H1 (cell line): ENCODE measurements at regions not wholly inside any gene's neighbourhood (a gene's known extent, or its start where the extent isn't known, plus 50 kb on each side); places are given as distances from the start of the nearest gene placed in this dataset.

Experiments
- CTCF ChIA-PET: fragments of 300-600 bp; sonication (Branson Sonifier 250); formaldehyde crosslinking; loops from one replicate; lab custom pipeline; 2021; ENCODE audit not compliant: partially characterized antibody; lab: Charles Lee
- POLR2A ChIA-PET: fragments of 300-600 bp; sonication (Branson Sonifier 250); formaldehyde crosslinking; loops from one replicate; lab custom pipeline; 2021; ENCODE audit warnings: inconsistent platforms; ENCODE audit not compliant: partially characterized antibody; lab: Charles Lee
- DNase-seq, 2 experiments: peaks; one replicate each; pipeline versions ENCODE4 v3.0.0 to v3.0.0-alpha.2; 2010 to 2022; ENCODE audit warnings: low spot score in 2 of 2, low read depth in 1 of 2, mixed read lengths in 1 of 2
- FAIRE-seq: peaks from 2 replicates; lab custom pipeline; 2011; peaks lifted over from hg19 to GRCh38; lab: Jason Lieb, UNC
- H2AFZ ChIP-seq: 2 replicates; pipeline ENCODE4 v1.8.1; 2012; ENCODE audit warnings: low read length, inconsistent platforms
- H2AK5ac ChIP-seq: 2 replicates; pipeline ENCODE4 v1.6.1; 2013; ENCODE audit warnings: low read depth, low read length
- H2BK120ac ChIP-seq: replicated peaks from 2 replicates; pipeline ENCODE3; 2013; ENCODE audit warnings: low read depth, low read length, inconsistent platforms
- H2BK12ac ChIP-seq: 2 replicates; pipeline ENCODE4 v1.6.1; 2013; ENCODE audit warnings: low read depth, low read length
- H2BK15ac ChIP-seq: 2 replicates; pipeline ENCODE4 v1.6.1; 2013; ENCODE audit warnings: low read length
- H2BK20ac ChIP-seq: 2 replicates; pipeline ENCODE4 v1.6.1; 2013; ENCODE audit warnings: low read length
- H2BK5ac ChIP-seq: 2 replicates; pipeline ENCODE4 v1.6.1; 2013; ENCODE audit warnings: low read depth, low read length
- H3K14ac ChIP-seq: 2 replicates; pipeline ENCODE4 v1.6.1; 2013; ENCODE audit warnings: inconsistent platforms; ENCODE audit not compliant: insufficient read length
- H3K18ac ChIP-seq: 2 replicates; pipeline ENCODE4 v1.6.1; 2013; ENCODE audit warnings: low read length; ENCODE audit errors: extremely low read depth
- H3K23ac ChIP-seq: 2 replicates; pipeline ENCODE4 v1.6.1; 2013; ENCODE audit warnings: inconsistent platforms; ENCODE audit not compliant: insufficient read length
- H3K23me2 ChIP-seq: 2 replicates; pipeline ENCODE4 v1.6.1; 2013; ENCODE audit warnings: low read depth, low read length
- H3K27ac ChIP-seq: 2 replicates; pipeline ENCODE4 v1.6.1; 2011; ENCODE audit warnings: low read depth, low read length, inconsistent platforms
- H3K27me3 ChIP-seq, 4 experiments: replicated peaks in 1 of 4; 1 replicate in 1 of 4; 2 replicates in 3 of 4; pipeline versions ENCODE4 v1.6.1 to v1.8.1; 2011 to 2013; ENCODE audit warnings: low read length in 3 of 4, mild to moderate bottlenecking in 3 of 4, inconsistent platforms in 2 of 4, mixed read lengths in 2 of 4, moderate library complexity in 1 of 4; ENCODE audit not compliant: control insufficient read depth in 3 of 4, insufficient read depth in 3 of 4; ENCODE audit errors: extremely low read depth in 1 of 4
- H3K36me3 ChIP-seq, 4 experiments: 2 replicates each; pipeline versions ENCODE4 v1.6.1 to v1.8.1; 2011 to 2013; ENCODE audit warnings: mild to moderate bottlenecking in 4 of 4, low read length in 3 of 4, moderate library complexity in 2 of 4, control low read depth in 1 of 4, inconsistent platforms in 1 of 4; ENCODE audit not compliant: insufficient read depth in 4 of 4, control insufficient read depth in 2 of 4
- H3K4ac ChIP-seq: replicated peaks from 2 replicates; pipeline ENCODE3; 2013; ENCODE audit warnings: low read length, low read depth, mixed read lengths, inconsistent platforms; ENCODE audit not compliant: insufficient read length
- H3K4me1 ChIP-seq, 4 experiments: replicated peaks in 1 of 4; 1 replicate in 1 of 4; 2 replicates in 3 of 4; pipeline versions ENCODE4 v1.6.1 to v1.8.1; 2011 to 2013; ENCODE audit warnings: low read length in 3 of 4, inconsistent platforms in 2 of 4, mixed read lengths in 1 of 4; ENCODE audit not compliant: insufficient read depth in 4 of 4, control insufficient read depth in 3 of 4
- H3K4me2 ChIP-seq, 2 experiments: 2 replicates each; pipeline versions ENCODE4 v1.6.1 to v1.8.1; 2011 to 2013; ENCODE audit warnings: low read depth in 2 of 2, low read length in 2 of 2, control low read depth in 1 of 2, inconsistent platforms in 1 of 2, mild to moderate bottlenecking in 1 of 2; ENCODE audit not compliant: insufficient read depth in 1 of 2
- H3K4me3 ChIP-seq, 4 experiments: fragments of 200-600, 300-600 bp in 1 of 4; sonication (generic), shearing (Covaris generic), sonication (Bioruptor Twin) in 1 of 4; 2 replicates each; pipeline versions ENCODE4 v1.5.1 to v1.8.1; 2011 to 2016; ENCODE audit warnings: low read length in 4 of 4, low read depth in 3 of 4, control low read depth in 2 of 4, inconsistent platforms in 2 of 4, mild to moderate bottlenecking in 2 of 4, mixed read lengths in 1 of 4, moderate library complexity in 1 of 4; ENCODE audit not compliant: insufficient read depth in 2 of 4; ENCODE audit errors: extremely low read depth in 1 of 4
- H3K56ac ChIP-seq: replicated peaks from 2 replicates; pipeline ENCODE3; 2013; ENCODE audit warnings: low read depth, mild to moderate bottlenecking, mixed read lengths, low read length, inconsistent platforms; ENCODE audit not compliant: insufficient read length
- H3K79me1 ChIP-seq: 2 replicates; pipeline ENCODE4 v1.6.1; 2013; ENCODE audit warnings: low read depth, low read length, control low read depth
- H3K79me2 ChIP-seq, 2 experiments: 2 replicates each; pipeline versions ENCODE4 v1.6.1 to v1.8.1; 2012 to 2013; ENCODE audit warnings: low read length in 2 of 2, mild to moderate bottlenecking in 2 of 2, inconsistent platforms in 1 of 2; ENCODE audit not compliant: insufficient read depth in 2 of 2, control insufficient read depth in 1 of 2
- H3K9ac ChIP-seq, 4 experiments: replicated peaks in 1 of 4; 1 replicate in 1 of 4; 2 replicates in 3 of 4; pipeline versions ENCODE4 v1.6.1 to v1.8.1; 2011 to 2013; ENCODE audit warnings: low read depth in 3 of 4, low read length in 3 of 4, control low read depth in 2 of 4, mild to moderate bottlenecking in 2 of 4, moderate library complexity in 2 of 4, inconsistent platforms in 1 of 4; ENCODE audit errors: extremely low read depth in 1 of 4
- H3K9me3 ChIP-seq, 2 experiments: 2 replicates each; pipeline versions ENCODE4 v1.6.1 to v1.8.1; 2012 to 2013; ENCODE audit warnings: mild to moderate bottlenecking in 2 of 2, moderate library complexity in 2 of 2, control low read depth in 1 of 2, inconsistent platforms in 1 of 2, low read depth in 1 of 2, low read length in 1 of 2, mixed read lengths in 1 of 2; ENCODE audit not compliant: insufficient read depth in 2 of 2
- H4K20me1 ChIP-seq, 2 experiments: replicated peaks in 1 of 2; 2 replicates each; pipeline versions ENCODE3 to v1.8.1; 2011 to 2013; ENCODE audit warnings: inconsistent platforms in 2 of 2, low read length in 2 of 2, mild to moderate bottlenecking in 1 of 2; ENCODE audit not compliant: insufficient read depth in 2 of 2, control insufficient read depth in 1 of 2
- H4K5ac ChIP-seq: 2 replicates; pipeline ENCODE4 v1.6.1; 2013; ENCODE audit warnings: low read length, low read depth, mixed read lengths, inconsistent platforms; ENCODE audit not compliant: insufficient read length
- H4K8ac ChIP-seq: 2 replicates; pipeline ENCODE4 v1.8.0; 2013; ENCODE audit warnings: mild to moderate bottlenecking, moderate library complexity, low read length, inconsistent platforms; ENCODE audit not compliant: insufficient read depth; ENCODE audit errors: extremely low read depth
- H4K91ac ChIP-seq: replicated peaks from 2 replicates; pipeline ENCODE3; 2013; ENCODE audit warnings: low read length, mixed read lengths, inconsistent platforms; ENCODE audit not compliant: insufficient read length
- BCL11A ChIP-seq, 2 experiments: IDR thresholded peaks; one replicate each; pipeline ENCODE4 v1.6.1; 2011; ENCODE audit warnings: low read depth in 2 of 2, low read length in 2 of 2, mild to moderate bottlenecking in 2 of 2
- CHD2 ChIP-seq: IDR thresholded peaks from 2 replicates; pipeline ENCODE4 v1.6.1; 2012; ENCODE audit warnings: low read length, improper control_type of control experiment
- CREB1 ChIP-seq: IDR thresholded peaks from 2 replicates; pipeline ENCODE4 v1.6.1; 2012; ENCODE audit warnings: inconsistent platforms
- EZH2 ChIP-seq: fragments of 200-600 bp; sonication (generic); IDR thresholded peaks from 2 replicates; pipeline ENCODE4 v1.7.1; 2012; ENCODE audit warnings: low read depth, mild to moderate bottlenecking, moderate library complexity, low read length, inconsistent platforms; ENCODE audit not compliant: severe bottlenecking
- KDM4A ChIP-seq: IDR thresholded peaks from one replicate; pipeline ENCODE4 v1.7.1; 2012; ENCODE audit warnings: low read depth, mild to moderate bottlenecking, moderate library complexity, low read length, inconsistent platforms; ENCODE audit not compliant: severe bottlenecking
- POLR2AphosphoS5 ChIP-seq: IDR thresholded peaks from 2 replicates; pipeline ENCODE4 v1.6.1; 2011; ENCODE audit warnings: low read depth, low read length
- SRF ChIP-seq: IDR thresholded peaks from 2 replicates; pipeline ENCODE4 v1.6.1; 2011; ENCODE audit warnings: mild to moderate bottlenecking, low read depth, low read length, moderate library complexity
- TAF1 ChIP-seq: IDR thresholded peaks from 2 replicates; pipeline ENCODE4 v1.6.1; 2011; ENCODE audit warnings: mild to moderate bottlenecking, low read depth, low read length
- WGBS, 2 experiments: shearing (Covaris generic) in 1 of 2; methylation state at CpG; one replicate each; pipeline versions ENCODE4 v1.1.6 to v1.1.7; 2013 to 2015; ENCODE audit warnings: low lambda C conversion rate in 2 of 2, mixed read lengths in 2 of 2, inconsistent platforms in 1 of 2, low coverage in 1 of 2, missing lambda C conversion rate in 1 of 2; ENCODE audit not compliant: insufficient replicate concordance in 2 of 2, insufficient coverage in 1 of 2, insufficient read length in 1 of 2; ENCODE audit errors: extremely low coverage in 1 of 2, missing lambda C conversion rate in 1 of 2; 5-methylcytosine and 5-hydroxymethylcytosine counted together
- TF ChIP-seq, protein P1 (sequence below): IDR thresholded peaks from 2 replicates; pipeline ENCODE4 v1.6.1; 2012; ENCODE audit warnings: inconsistent platforms

DNA sequence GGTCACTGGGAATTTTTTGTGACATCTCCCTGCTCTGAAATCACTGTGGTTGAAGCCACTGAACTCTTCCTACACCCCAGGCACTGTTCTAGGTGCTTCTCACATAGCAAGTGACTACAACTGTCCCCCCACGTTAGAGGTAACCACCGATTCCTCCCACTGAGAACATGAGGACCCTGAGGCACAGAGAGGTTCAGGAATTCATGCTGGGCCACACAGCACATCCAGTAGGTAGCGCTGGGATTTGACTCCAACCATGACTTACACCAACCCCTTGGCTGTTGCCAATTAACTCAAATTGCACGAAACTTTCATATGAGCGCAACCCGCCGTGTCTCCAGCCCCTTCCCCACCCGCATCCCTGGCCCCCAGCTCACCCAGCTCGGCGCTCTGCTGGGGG, 105.2 kb downstream of the RFLNA start:
- Histone ChIP-seq H3K4me1 (peaks cover 0 to 17% (median 6%) of the 10 kb centered on the region in 4 experiments; a peak in 5 of 7 replicates), H4K5ac (no peak overlapping the region), H3K23me2 (no peaks in the 10 kb centered on the region), H2BK5ac (no peak overlapping the region), H3K27me3 (no peaks in the 10 kb centered on the region), H3K4ac (no peak overlapping the region), H3K18ac (no peak overlapping the region), H3K23ac (no peak overlapping the region), H3K4me3 (no peak overlapping the region), H3K79me2 (no peaks in the 10 kb centered on the region; a peak in 1 of 4 replicates), H2AFZ (no peak overlapping the region), H2BK12ac (no peak overlapping the region), H2BK120ac (peak overlapping the region; percentile 21), H2BK20ac (no peak overlapping the region), H3K9me3 (no peaks in the 10 kb centered on the region), H3K36me3 (peaks cover 3 to 15% (median 12%) of the 10 kb centered on the region in 4 experiments; a peak in 5 of 8 replicates), H4K20me1 (peaks cover 12 to 18% of the 10 kb centered on the region in 2 experiments), H3K9ac (no peak overlapping the region), H3K56ac (no peak overlapping the region), H4K8ac (no peak overlapping the region; the same call in 1 of the 2 replicates), H3K27ac (no peak overlapping the region), H4K91ac (no peak overlapping the region), H3K79me1 (peaks cover 5% of the 10 kb centered on the region; the same call in 1 of the 2 replicates), H3K14ac (no peak overlapping the region), H2AK5ac (no peak overlapping the region), H3K4me2 (no peak overlapping the region), H2BK15ac (no peak overlapping the region)
- FAIRE-seq (no peak), DNase-seq (no peak)
- CTCF ChIA-PET, result interaction anchor here (0.6 to 5.4 kb wide), 14 partner anchors 9 to 122 kb away, joined by 3 to 60 read pairs (median 4); no protein-coding TSS in a partner anchor
- POLR2A ChIA-PET, result no interaction called here
- TF ChIP-seq BCL11A (IDR thresholded peaks at IDR 0.05; ENCODE audit: low read depth in 2 of 2, low read length in 2 of 2) (no peak), EZH2 (no peak), SRF (no peak), TAF1 (no peak), KDM4A (no peak), POLR2AphosphoS5 (no peak), CHD2 (no peak), CREB1 (no peak)
- TF ChIP-seq, protein P1, sequence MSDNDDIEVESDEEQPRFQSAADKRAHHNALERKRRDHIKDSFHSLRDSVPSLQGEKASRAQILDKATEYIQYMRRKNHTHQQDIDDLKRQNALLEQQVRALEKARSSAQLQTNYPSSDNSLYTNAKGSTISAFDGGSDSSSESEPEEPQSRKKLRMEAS, result no peak
- WGBS, 2 experiments, result 89% methylated on average over 10 of the region's 10 CpGs; no CpG with 5 or more reads in 1 of the 2 experiments
